ENCODE measurements at regions not wholly inside any gene's neighbourhood (a gene's known extent, or its start where the extent isn't known, plus 50 kb on each side); places are given as distances from the start of the nearest gene placed in this dataset.

DNA sequence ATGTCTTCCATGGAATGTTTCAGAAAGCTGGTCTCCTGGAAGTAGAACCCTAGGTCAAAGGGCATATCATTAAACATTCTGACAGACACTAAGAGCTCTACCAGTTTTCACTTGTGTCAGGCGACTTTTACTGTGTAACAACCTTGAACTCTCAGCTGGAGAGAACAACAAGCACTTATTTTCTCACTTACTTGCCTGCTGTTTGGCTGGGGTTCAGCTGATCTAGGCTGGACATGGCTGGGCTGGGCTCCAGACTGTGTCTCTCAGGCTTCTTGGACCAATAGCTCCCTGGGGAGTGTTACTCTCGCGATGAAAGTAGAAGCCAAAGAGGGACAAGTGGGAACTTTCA, 527.3 kb downstream of the SHQ1 start:
- Histone ChIP-seq H2BK15ac (ENCODE audit: low read length) (no peak overlapping the region), H3K4me3 (ENCODE audit: extremely low read depth in 1 of 4, insufficient read depth in 2 of 4, low read depth in 3 of 4, low read length in 4 of 4) (no peak overlapping the region), H3K23me2 (ENCODE audit: low read depth, low read length) (no peaks in the 10 kb centered on the region; the same call in 1 of the 2 replicates), H3K23ac (ENCODE audit: insufficient read length) (no peak overlapping the region), H3K4me1 (replicated peaks in 1 of 4; ENCODE audit: control insufficient read depth in 3 of 4, insufficient read depth in 4 of 4, low read length in 3 of 4) (no peaks in the 10 kb centered on the region), H3K4me2 (ENCODE audit: insufficient read depth in 1 of 2, low read depth in 2 of 2, low read length in 2 of 2) (no peak overlapping the region), H3K9me3 (ENCODE audit: insufficient read depth in 2 of 2, low read depth in 1 of 2, low read length in 1 of 2) (no peaks in the 10 kb centered on the region), H2BK12ac (ENCODE audit: low read depth, low read length) (no peak overlapping the region), H2BK20ac (ENCODE audit: low read length) (no peak overlapping the region), H4K20me1 (replicated peaks in 1 of 2; ENCODE audit: control insufficient read depth in 1 of 2, insufficient read depth in 2 of 2, low read length in 2 of 2) (no peaks in the 10 kb centered on the region), H4K8ac (ENCODE audit: extremely low read depth, insufficient read depth, low read length) (no peak overlapping the region), H2AFZ (ENCODE audit: low read length) (no peak overlapping the region), H2BK5ac (ENCODE audit: low read depth, low read length) (no peak overlapping the region), H2BK120ac (replicated peaks; ENCODE audit: low read depth, low read length) (no peak overlapping the region), H4K5ac (ENCODE audit: insufficient read length, low read depth, low read length) (no peak overlapping the region), H3K36me3 (ENCODE audit: control insufficient read depth in 2 of 4, insufficient read depth in 4 of 4, low read length in 3 of 4) (no peaks in the 10 kb centered on the region), H3K4ac (replicated peaks; ENCODE audit: insufficient read length, low read depth, low read length) (no peak overlapping the region), H3K56ac (replicated peaks; ENCODE audit: insufficient read length, low read depth, low read length) (no peak overlapping the region), H3K27ac (ENCODE audit: low read depth, low read length) (no peak overlapping the region), H3K18ac (ENCODE audit: extremely low read depth, low read length) (no peak overlapping the region), H3K9ac (replicated peaks in 1 of 4; ENCODE audit: extremely low read depth in 1 of 4, low read depth in 3 of 4, low read length in 3 of 4) (no peak overlapping the region), H3K79me2 (ENCODE audit: control insufficient read depth in 1 of 2, insufficient read depth in 2 of 2, low read length in 2 of 2) (no peaks in the 10 kb centered on the region), H3K14ac (ENCODE audit: insufficient read length) (no peak overlapping the region), H2AK5ac (ENCODE audit: low read depth, low read length) (no peak overlapping the region), H3K79me1 (ENCODE audit: low read depth, low read length) (no peaks in the 10 kb centered on the region), H4K91ac (replicated peaks; ENCODE audit: insufficient read length, low read length) (no peak overlapping the region), H3K27me3 (replicated peaks in 1 of 4; ENCODE audit: control insufficient read depth in 3 of 4, extremely low read depth in 1 of 4, insufficient read depth in 3 of 4, low read length in 3 of 4) (no peaks in the 10 kb centered on the region; a peak in 1 of 7 replicates)
- 100% methylated on average over 3 of the region's 3 CpGs; no CpG with 5 or more reads in 1 of the 2 experiments for WGBS, 2 experiments (ENCODE audit: extremely low coverage in 1 of 2, insufficient coverage in 1 of 2, insufficient read length in 1 of 2, insufficient replicate concordance in 2 of 2, low coverage in 1 of 2, low lambda C conversion rate in 2 of 2, missing lambda C conversion rate in 1 of 2)
- no peak for FAIRE-seq
- DNase-seq (ENCODE audit: low read depth in 1 of 2, low spot score in 2 of 2): no peak
- TF ChIP-seq, protein P1, sequence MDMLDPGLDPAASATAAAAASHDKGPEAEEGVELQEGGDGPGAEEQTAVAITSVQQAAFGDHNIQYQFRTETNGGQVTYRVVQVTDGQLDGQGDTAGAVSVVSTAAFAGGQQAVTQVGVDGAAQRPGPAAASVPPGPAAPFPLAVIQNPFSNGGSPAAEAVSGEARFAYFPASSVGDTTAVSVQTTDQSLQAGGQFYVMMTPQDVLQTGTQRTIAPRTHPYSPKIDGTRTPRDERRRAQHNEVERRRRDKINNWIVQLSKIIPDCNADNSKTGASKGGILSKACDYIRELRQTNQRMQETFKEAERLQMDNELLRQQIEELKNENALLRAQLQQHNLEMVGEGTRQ (IDR thresholded peaks at IDR 0.05; ENCODE audit: low read length): no peak
- TF ChIP-seq RBBP5 (IDR thresholded peaks at IDR 0.05; ENCODE audit: borderline replicate concordance, low read depth, low read length) (no peak), CBX5 (IDR thresholded peaks at IDR 0.05; ENCODE audit: low read depth, low read length) (no peak), FOSL1 (IDR thresholded peaks at IDR 0.05; ENCODE audit: insufficient read depth, low read depth, low read length) (no peak), JUND (IDR thresholded peaks at IDR 0.05; ENCODE audit: low read length) (no peak), CTBP2 (IDR thresholded peaks at IDR 0.05; ENCODE audit: borderline replicate concordance, insufficient read depth, insufficient read length, low read length) (no peak), NANOG (IDR thresholded peaks at IDR 0.05; ENCODE audit: insufficient read depth, low read depth, low read length, poor library complexity, severe bottlenecking) (no peak), RAD21 (IDR thresholded peaks at IDR 0.05 in 1 of 2, conservative IDR thresholded peaks at IDR 0.05 in 1 of 2; ENCODE audit: low read depth in 2 of 2, low read length in 2 of 2) (no peak), RNF2 (IDR thresholded peaks at IDR 0.05; ENCODE audit: borderline replicate concordance, low read depth, low read length, missing control alignments, poor library complexity, severe bottlenecking) (no peak), BCL11A (IDR thresholded peaks at IDR 0.05; ENCODE audit: low read depth in 2 of 2, low read length in 2 of 2) (no peak), SP4 (IDR thresholded peaks at IDR 0.05; ENCODE audit: low read length) (no peak), ZNF274 (IDR thresholded peaks at IDR 0.05; ENCODE audit: borderline replicate concordance, extremely low read depth, low read length) (no peak), HDAC6 (IDR thresholded peaks at IDR 0.05; ENCODE audit: low read depth, low read length) (no peak)
- ChIA-PET POLR2A (ENCODE audit: partially characterized antibody) (no interaction called here), CTCF (ENCODE audit: partially characterized antibody) (interaction anchor here (0.8 kb wide), 1 partner anchor 14 kb away, joined by 3 read pairs; no protein-coding TSS in a partner anchor)

Measured in H1 (cell line).